Body of pancreas (tissue), 4 donors: ENCODE measurements at regions not wholly inside any gene's neighbourhood (a gene's known extent, or its start where the extent isn't known, plus 50 kb on each side); places are given as distances from the start of the nearest gene placed in this dataset.

Source experiments
- POLR2A ChIP-seq, 3 donors: fragments of 450-650 bp; IDR thresholded peaks; one replicate each; pipeline ENCODE4 v1.6.1; 2016; ENCODE audit warnings: antibody characterized with exemption in 3 of 3, mild to moderate bottlenecking in 2 of 3
- TF ChIP-seq, protein P1 (sequence below), 7 experiments: fragments of 450-650 bp in 4 of 7; fragments of 200-600 bp in 3 of 7; sonication (generic) in 3 of 7; IDR thresholded peaks; one replicate each; pipeline ENCODE4 v1.5.1; 2016 to 2019; ENCODE audit warnings: antibody characterized with exemption in 7 of 7

DNA sequence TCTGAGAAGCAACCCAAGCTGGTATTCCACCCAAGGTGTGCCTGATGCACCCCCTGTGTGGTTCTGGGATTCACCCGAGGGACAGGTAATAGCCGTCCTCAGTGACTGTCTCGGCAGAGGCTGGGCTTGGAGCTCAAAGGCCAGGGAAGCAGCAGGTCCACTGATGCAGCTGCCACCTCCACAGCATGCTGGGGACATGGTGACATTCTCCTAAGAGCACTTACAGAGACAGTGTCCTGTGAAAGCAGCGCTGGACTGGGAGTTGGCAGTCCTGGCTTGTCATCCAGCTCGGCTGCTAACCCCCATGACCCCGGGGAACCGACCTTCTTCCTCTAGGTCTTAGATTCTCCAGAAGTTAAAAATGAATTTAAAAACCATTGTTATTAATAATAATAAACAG, 72.8 kb downstream of the RPUSD4 start:
- TF ChIP-seq, protein P1, sequence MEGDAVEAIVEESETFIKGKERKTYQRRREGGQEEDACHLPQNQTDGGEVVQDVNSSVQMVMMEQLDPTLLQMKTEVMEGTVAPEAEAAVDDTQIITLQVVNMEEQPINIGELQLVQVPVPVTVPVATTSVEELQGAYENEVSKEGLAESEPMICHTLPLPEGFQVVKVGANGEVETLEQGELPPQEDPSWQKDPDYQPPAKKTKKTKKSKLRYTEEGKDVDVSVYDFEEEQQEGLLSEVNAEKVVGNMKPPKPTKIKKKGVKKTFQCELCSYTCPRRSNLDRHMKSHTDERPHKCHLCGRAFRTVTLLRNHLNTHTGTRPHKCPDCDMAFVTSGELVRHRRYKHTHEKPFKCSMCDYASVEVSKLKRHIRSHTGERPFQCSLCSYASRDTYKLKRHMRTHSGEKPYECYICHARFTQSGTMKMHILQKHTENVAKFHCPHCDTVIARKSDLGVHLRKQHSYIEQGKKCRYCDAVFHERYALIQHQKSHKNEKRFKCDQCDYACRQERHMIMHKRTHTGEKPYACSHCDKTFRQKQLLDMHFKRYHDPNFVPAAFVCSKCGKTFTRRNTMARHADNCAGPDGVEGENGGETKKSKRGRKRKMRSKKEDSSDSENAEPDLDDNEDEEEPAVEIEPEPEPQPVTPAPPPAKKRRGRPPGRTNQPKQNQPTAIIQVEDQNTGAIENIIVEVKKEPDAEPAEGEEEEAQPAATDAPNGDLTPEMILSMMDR (IDR thresholded peaks at IDR 0.05) = no peak
- TF ChIP-seq POLR2A (IDR thresholded peaks at IDR 0.05) = no peak
